ENCODE measurements at regions not wholly inside any gene's neighbourhood (a gene's known extent, or its start where the extent isn't known, plus 50 kb on each side); places are given as distances from the start of the nearest gene placed in this dataset.

GRCh38 chr5:125176005-125176390 is 429.6 kb upstream of the ZNF608 start:
- no peak for DNase-seq (ENCODE audit: low read depth in 2 of 2)

- DNase-seq (ENCODE audit: low read depth in 2 of 2), result no peak
Measured at GRCh38 chr5:125177340-125177739, 430.9 kb upstream of the ZNF608 start.

GRCh38 chr5:125179612-125180011 is 433.2 kb upstream of the ZNF608 start:
- no peak for DNase-seq (ENCODE audit: low read depth in 2 of 2)

GRCh38 chr5:125180231-125180829 is 433.9 kb upstream of the ZNF608 start:
- DNase-seq (ENCODE audit: low read depth in 2 of 2), result no peak

GRCh38 chr5:125181159-125181558 is 434.7 kb upstream of the ZNF608 start:
- DNase-seq (ENCODE audit: low read depth in 2 of 2), result no peak

GRCh38 chr5:125181955-125182354 is 435.5 kb upstream of the ZNF608 start:
- DNase-seq (ENCODE audit: low read depth in 2 of 2), result no peak

- no peak for DNase-seq (ENCODE audit: low read depth in 2 of 2)
Measured at GRCh38 chr5:125185740-125186139, 439.3 kb upstream of the ZNF608 start.

GRCh38 chr5:125186911-125187375 is 440.5 kb upstream of the ZNF608 start:
- DNase-seq (ENCODE audit: low read depth in 2 of 2), result no peak

GRCh38 chr5:125189531-125189941 is 443.1 kb upstream of the ZNF608 start:
- no peak for DNase-seq (ENCODE audit: low read depth in 2 of 2)

- DNase-seq (ENCODE audit: low read depth in 2 of 2), result no peak
Measured at GRCh38 chr5:125190232-125191087, 444.0 kb upstream of the ZNF608 start.

GRCh38 chr5:125194883-125195282 is 448.4 kb upstream of the ZNF608 start:
- DNase-seq (ENCODE audit: low read depth in 2 of 2), result no peak

- DNase-seq (ENCODE audit: low read depth in 2 of 2), result no peak
Measured at GRCh38 chr5:125196481-125197111, 450.2 kb upstream of the ZNF608 start.

GRCh38 chr5:125197321-125197720 is 450.9 kb upstream of the ZNF608 start:
- no peak for DNase-seq (ENCODE audit: low read depth in 2 of 2)

- no peak for DNase-seq (ENCODE audit: low read depth in 2 of 2)
Measured at GRCh38 chr5:125198270-125198974, 452.0 kb upstream of the ZNF608 start.

- no peak for DNase-seq (ENCODE audit: low read depth in 2 of 2)
Measured at GRCh38 chr5:125199373-125199772, 452.9 kb upstream of the ZNF608 start.

GRCh38 chr5:125199968-125200865 is 453.8 kb upstream of the ZNF608 start:
- no peak for DNase-seq (ENCODE audit: low read depth in 2 of 2)

GRCh38 chr5:125200866-125201373 is 454.5 kb upstream of the ZNF608 start:
- no peak for DNase-seq (ENCODE audit: low read depth in 2 of 2)

- no peak for DNase-seq (ENCODE audit: low read depth in 2 of 2)
Measured at GRCh38 chr5:125201446-125202052, 455.1 kb upstream of the ZNF608 start.

- no peak for DNase-seq (ENCODE audit: low read depth in 2 of 2)
Measured at GRCh38 chr5:125202353-125202752, 455.9 kb upstream of the ZNF608 start.

GRCh38 chr5:125202871-125203438 is 456.5 kb upstream of the ZNF608 start:
- DNase-seq (ENCODE audit: low read depth in 2 of 2), result no peak

Measured in stimulated activated CD8-positive, alpha-beta memory T cell treated with anti-CD3 and anti-CD28 coated beads, Interleukin-2, amount 100 ng/mL, for 1 hour (primary cell).